Astrocyte of the cerebellum (primary cell): ENCODE measurements at regions not wholly inside any gene's neighbourhood (a gene's known extent, or its start where the extent isn't known, plus 50 kb on each side); places are given as distances from the start of the nearest gene placed in this dataset.

Source experiments
- DNase-seq: peaks from one replicate; pipeline ENCODE4 v3.0.0-alpha.2; 2011; ENCODE audit warnings: low read depth
- H3K4me3 ChIP-seq: 2 replicates; pipeline ENCODE4 v1.5.1; 2011; ENCODE audit warnings: mild to moderate bottlenecking, low read depth, low read length, moderate library complexity
- in situ Hi-C: cut with HindIII; loops from 2 replicates; pipeline ENCODE4 v1.10.0; 2017; ENCODE audit warnings: low sequenced_read_pairs
- TF ChIP-seq, protein P1 (sequence below): IDR thresholded peaks from 2 replicates; pipeline ENCODE4 v1.5.1; 2012; ENCODE audit warnings: low read length, low read depth, moderate library complexity, mild to moderate bottlenecking; ENCODE audit errors: missing control alignments

DNA sequence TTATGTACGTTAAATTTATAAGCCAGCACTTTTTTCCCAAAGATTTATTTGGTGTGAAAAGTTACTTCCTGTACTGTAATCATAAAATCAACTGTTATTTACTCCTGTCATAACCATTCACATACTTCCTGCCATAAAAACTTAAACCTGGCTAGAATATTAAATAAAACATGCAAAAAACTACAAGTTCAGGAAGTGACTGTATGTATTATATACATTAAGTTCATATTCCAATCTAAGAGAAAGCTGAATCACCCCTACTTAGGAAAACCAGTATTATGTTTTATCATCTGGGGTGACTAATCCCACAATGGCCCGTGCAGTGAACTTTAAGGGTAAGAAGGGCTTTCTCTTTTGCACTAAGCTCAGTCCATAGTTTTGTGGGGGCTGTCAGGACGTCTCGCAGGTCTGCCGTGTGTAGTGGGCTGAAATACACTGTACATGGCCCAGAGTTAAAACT lies 183.7 kb upstream of the KLF14 start:
- TF ChIP-seq, protein P1, sequence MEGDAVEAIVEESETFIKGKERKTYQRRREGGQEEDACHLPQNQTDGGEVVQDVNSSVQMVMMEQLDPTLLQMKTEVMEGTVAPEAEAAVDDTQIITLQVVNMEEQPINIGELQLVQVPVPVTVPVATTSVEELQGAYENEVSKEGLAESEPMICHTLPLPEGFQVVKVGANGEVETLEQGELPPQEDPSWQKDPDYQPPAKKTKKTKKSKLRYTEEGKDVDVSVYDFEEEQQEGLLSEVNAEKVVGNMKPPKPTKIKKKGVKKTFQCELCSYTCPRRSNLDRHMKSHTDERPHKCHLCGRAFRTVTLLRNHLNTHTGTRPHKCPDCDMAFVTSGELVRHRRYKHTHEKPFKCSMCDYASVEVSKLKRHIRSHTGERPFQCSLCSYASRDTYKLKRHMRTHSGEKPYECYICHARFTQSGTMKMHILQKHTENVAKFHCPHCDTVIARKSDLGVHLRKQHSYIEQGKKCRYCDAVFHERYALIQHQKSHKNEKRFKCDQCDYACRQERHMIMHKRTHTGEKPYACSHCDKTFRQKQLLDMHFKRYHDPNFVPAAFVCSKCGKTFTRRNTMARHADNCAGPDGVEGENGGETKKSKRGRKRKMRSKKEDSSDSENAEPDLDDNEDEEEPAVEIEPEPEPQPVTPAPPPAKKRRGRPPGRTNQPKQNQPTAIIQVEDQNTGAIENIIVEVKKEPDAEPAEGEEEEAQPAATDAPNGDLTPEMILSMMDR, result no peak
- in situ Hi-C loops, result no loop called here
- DNase-seq, result no peak
- H3K4me3 ChIP-seq, result no peak overlapping the region

DNA sequence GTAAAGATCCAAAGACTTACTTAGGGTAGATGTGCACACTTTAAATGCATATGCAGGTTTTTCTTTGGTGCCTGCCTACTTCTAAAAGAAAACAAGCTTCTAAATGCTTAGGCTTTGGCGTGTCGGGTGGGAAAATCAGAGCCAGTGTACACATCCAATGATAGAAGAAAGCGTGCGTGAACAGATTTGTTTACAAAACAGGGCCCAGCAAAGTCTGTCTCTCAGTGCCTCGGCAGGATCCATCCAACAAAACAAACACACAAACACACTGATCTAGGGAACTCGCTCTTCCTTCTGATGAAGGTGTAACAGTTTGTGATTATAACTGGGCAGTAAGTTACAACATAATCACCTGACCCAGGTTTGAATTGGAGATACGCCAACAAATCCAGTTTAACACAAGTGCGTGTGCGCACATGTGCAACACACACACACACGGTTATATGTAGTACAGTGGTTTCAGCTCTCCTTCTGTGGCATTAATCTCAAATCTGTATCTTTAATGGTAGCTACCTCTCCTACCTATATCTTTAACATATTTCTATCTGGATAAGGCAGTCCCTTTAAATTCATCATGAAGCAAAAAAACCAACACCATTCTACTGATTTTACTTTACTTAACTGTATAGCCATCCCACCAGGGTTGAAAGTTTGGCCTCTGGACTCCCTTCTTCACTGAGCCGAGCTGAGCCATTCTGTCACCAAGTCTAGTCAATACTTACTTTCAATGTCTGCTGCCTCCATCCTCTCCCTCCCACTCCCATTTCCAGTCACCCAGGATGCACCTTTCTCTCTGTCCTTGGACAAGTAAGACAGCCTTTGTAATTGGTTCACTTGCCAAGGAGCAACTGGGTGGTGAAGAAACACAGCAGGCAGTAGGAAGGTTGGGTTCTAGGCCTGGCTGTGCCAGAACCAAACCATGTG lies 184.4 kb upstream of the KLF14 start:
- H3K4me3 ChIP-seq, result no peak overlapping the region
- TF ChIP-seq, protein P1, result no peak
- in situ Hi-C loops, result no loop called here
- no peak for DNase-seq

DNA sequence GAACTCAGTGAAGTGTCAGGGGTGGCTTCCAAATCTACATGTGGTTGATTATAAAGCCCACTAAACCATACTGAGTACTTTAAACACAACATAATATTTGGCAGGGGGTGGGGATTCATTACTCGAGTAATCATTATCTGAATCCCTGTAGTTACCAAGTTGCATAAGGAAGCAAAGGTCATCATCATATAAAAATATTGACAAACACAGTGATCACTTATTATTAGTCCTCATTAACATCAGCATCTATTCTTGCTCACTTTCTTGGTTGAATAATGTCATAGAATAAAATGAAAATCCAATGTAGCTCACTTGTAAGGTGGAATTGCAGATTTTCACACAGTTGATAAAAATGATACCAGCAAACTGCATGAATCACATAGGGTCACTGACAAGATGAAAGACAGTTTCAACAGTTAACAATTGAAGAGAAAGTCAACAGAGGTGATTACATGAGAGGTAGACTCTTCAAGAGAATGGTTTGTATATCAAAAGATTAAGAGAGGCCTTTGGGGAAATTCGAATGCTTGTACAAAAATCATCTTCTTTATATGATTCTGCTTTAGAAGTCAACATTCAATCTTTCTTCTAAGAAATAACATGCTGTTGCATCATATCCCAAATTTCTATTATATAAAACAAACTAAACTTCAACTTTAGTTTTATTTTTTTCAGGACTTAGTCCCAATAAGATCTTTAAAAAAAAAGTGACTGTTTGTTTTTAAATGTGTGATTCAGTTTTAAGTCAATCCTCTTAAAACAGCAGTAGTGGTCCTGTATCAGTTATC lies 185.5 kb upstream of the KLF14 start:
- TF ChIP-seq, protein P1, result no peak
- H3K4me3 ChIP-seq, result no peak overlapping the region
- DNase-seq, result no peak
- in situ Hi-C loops, result no loop called here

DNA sequence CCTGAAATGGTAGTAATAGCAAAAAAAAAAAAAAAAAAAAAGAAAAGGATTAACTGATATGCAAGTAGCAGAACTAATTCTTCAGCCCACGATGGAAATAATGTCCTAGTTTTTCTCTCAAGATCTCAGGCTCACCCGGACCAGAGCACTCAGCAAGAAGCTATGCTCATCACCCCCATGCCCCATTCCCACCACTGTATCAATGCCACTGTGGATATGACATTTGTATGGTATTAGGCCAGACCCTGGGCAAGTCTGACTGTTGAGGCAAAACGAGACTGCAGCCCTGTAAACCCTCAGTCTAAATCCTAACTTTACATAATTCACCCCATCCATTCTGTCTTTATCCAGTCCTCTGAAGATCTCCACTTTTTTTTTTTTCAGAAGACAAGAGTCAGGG lies 186.1 kb upstream of the KLF14 start:
- in situ Hi-C loops, result no loop called here
- no peak overlapping the region for H3K4me3 ChIP-seq
- TF ChIP-seq, protein P1, result no peak
- no peak for DNase-seq

DNA sequence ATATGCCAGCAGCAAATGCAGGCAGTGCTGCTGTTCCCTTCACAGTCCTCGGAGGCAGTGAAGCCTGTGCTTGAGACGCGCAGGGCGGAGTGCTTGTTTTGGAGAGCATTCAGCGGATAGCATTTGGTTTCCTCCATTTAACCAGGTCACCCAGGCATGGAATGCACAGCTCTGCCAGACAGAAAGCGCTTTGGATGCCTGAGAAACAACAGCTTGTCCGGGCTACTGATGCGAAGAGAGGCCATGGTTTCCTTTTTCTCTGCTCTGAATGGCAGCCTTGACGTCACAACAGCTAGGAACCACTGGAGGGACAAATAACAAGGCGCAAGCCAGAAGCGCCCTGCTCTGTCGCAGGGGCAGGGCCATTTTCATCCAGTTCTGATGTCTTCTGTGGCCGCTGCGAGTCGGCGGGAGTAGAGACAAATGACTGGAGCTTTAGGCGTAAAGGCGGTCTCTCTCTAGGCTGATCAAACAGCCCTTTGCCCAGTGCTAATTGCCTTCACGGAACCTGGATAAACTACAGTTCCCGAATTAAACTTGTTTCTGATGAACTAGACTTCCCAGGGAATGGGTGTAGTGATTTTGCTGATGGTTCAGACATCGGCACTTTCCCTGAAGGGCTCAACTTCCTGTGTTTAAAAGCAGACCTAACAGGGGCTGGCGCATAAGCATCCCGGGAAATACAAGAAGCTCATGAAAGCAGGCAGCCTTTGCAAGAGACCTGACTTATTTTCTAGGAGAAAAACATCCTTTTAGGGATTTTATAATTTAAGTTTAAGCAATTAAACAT lies 187.6 kb upstream of the KLF14 start:
- peak overlapping the region; percentile 21 for H3K4me3 ChIP-seq
- peak; percentile 97 for DNase-seq
- in situ Hi-C loops, result no loop called here
- TF ChIP-seq, protein P1, result no peak
